ENCODE measurements at regions not wholly inside any gene's neighbourhood (a gene's known extent, or its start where the extent isn't known, plus 50 kb on each side); places are given as distances from the start of the nearest gene placed in this dataset.
A peak's percentile ranks its signal among the peaks of the same experiment; 100 is the strongest.

GRCh38 chr11:70502677-70503467 lies 104.5 kb downstream of the CTTN start:
- no peak overlapping the region for H3K4me3 ChIP-seq (ENCODE audit: low read length)
- 90% methylated on average over 14 of the region's 15 CpGs for WGBS
- H3K36me3 ChIP-seq (ENCODE audit: insufficient read depth, low read length) = no peaks in the 10 kb centered on the region
- no peaks in the 10 kb centered on the region for H3K27me3 ChIP-seq (ENCODE audit: insufficient read depth, low read length)
- H3K9ac ChIP-seq (ENCODE audit: low read depth, low read length) = no peak overlapping the region
- H3K9me3 ChIP-seq (ENCODE audit: insufficient read depth, low read depth, low read length) = no peaks in the 10 kb centered on the region
- H3K4me1 ChIP-seq (ENCODE audit: insufficient read depth, low read length) = peaks cover 3% of the 10 kb centered on the region; the same call in 1 of the 2 replicates
- H3K27ac ChIP-seq (ENCODE audit: low read depth, low read length) = no peak overlapping the region

- no peaks in the 10 kb centered on the region for H3K36me3 ChIP-seq (ENCODE audit: insufficient read depth, low read length)
- H3K9me3 ChIP-seq (ENCODE audit: insufficient read depth, low read depth, low read length) = no peaks in the 10 kb centered on the region
- peak overlapping the region; percentile 9; the same call in 1 of the 2 replicates for H3K9ac ChIP-seq (ENCODE audit: low read depth, low read length)
- H3K4me3 ChIP-seq (ENCODE audit: low read length) = no peak overlapping the region
- peaks cover 3% of the 10 kb centered on the region; the same call in 1 of the 2 replicates for H3K4me1 ChIP-seq (ENCODE audit: insufficient read depth, low read length)
- H3K27me3 ChIP-seq (ENCODE audit: insufficient read depth, low read length) = no peaks in the 10 kb centered on the region
- 76% methylated on average over 14 of the region's 14 CpGs for WGBS
- no peak overlapping the region for H3K27ac ChIP-seq (ENCODE audit: low read depth, low read length)
These were observed 105.3 kb downstream of the CTTN start for GRCh38 chr11:70503468-70504221.

- 91% methylated on average over 19 of the region's 19 CpGs for WGBS
- no peak overlapping the region for H3K4me3 ChIP-seq (ENCODE audit: low read length)
These were observed 106.1 kb downstream of the CTTN start for GRCh38 chr11:70504246-70505020.

DNA sequence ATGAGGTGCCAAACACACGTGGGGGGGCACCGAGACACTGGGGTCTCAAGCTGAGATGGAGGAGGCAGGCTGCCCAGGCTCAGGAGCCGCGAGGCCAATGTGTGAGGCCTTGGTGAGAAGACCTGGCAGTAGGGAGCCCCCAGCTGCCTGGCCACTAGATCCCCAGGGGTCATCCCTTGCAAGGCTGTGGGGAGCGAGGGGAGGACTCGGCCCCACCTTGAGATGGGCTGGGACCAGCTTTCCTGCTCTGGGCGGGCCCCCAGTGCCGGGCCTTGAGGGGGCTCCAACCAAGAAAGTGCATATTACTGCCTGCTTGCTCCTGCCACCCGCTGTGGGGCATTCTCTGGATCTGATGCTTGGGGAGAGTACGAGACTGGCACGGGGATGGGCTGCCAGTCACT lies 107.0 kb downstream of the CTTN start:
- H3K36me3 ChIP-seq (ENCODE audit: insufficient read depth, low read length) = no peaks in the 10 kb centered on the region
- no peak overlapping the region for H3K4me3 ChIP-seq (ENCODE audit: low read length)
- peaks cover 3% of the 10 kb centered on the region; the same call in 1 of the 2 replicates for H3K4me1 ChIP-seq (ENCODE audit: insufficient read depth, low read length)
- WGBS = 89% methylated on average over 11 of the region's 11 CpGs
- no peak overlapping the region for H3K27ac ChIP-seq (ENCODE audit: low read depth, low read length)
- no peaks in the 10 kb centered on the region for H3K9me3 ChIP-seq (ENCODE audit: insufficient read depth, low read depth, low read length)
- no peaks in the 10 kb centered on the region for H3K27me3 ChIP-seq (ENCODE audit: insufficient read depth, low read length)
- H3K9ac ChIP-seq (ENCODE audit: low read depth, low read length) = no peak overlapping the region

More at GRCh38 chr11:70504246-70505020, 106.1 kb downstream of the CTTN start:
- H3K27ac ChIP-seq (ENCODE audit: low read depth, low read length) = no peak overlapping the region
- H3K9ac ChIP-seq (ENCODE audit: low read depth, low read length) = peak overlapping the region; percentile 9; the same call in 1 of the 2 replicates
- peaks cover 3% of the 10 kb centered on the region; the same call in 1 of the 2 replicates for H3K4me1 ChIP-seq (ENCODE audit: insufficient read depth, low read length)
- H3K36me3 ChIP-seq (ENCODE audit: insufficient read depth, low read length) = no peaks in the 10 kb centered on the region
- H3K27me3 ChIP-seq (ENCODE audit: insufficient read depth, low read length) = no peaks in the 10 kb centered on the region
- no peaks in the 10 kb centered on the region for H3K9me3 ChIP-seq (ENCODE audit: insufficient read depth, low read depth, low read length)

- Histone ChIP-seq H3K27ac (ENCODE audit: low read depth, low read length) (no peak overlapping the region), H3K4me1 (ENCODE audit: insufficient read depth, low read length) (peaks cover 3% of the 10 kb centered on the region; the same call in 1 of the 2 replicates), H3K4me3 (ENCODE audit: low read length) (no peak overlapping the region), H3K9me3 (ENCODE audit: insufficient read depth, low read depth, low read length) (no peaks in the 10 kb centered on the region), H3K9ac (ENCODE audit: low read depth, low read length) (no peak overlapping the region), H3K27me3 (ENCODE audit: insufficient read depth, low read length) (no peaks in the 10 kb centered on the region), H3K36me3 (ENCODE audit: insufficient read depth, low read length) (no peaks in the 10 kb centered on the region)
- WGBS = 90% methylated on average over 15 of the region's 15 CpGs
These were observed 107.7 kb downstream of the CTTN start for GRCh38 chr11:70505761-70506657.

DNA sequence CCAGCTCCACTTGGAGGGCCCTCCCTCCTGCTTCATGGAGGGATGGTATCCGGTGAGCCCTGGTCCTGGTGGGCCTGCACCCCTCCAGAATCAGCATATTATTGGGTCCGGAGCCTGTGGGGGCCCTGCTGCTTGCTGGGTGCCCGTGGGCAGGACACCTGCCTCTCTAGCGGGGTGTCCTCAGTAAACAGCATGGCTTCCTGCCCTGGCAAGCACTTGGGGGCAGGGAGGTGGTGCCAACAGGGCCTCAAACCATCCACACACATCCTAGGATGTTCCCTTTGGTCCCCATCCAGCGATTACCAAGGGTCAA lies 108.3 kb downstream of the CTTN start:
- Histone ChIP-seq H3K36me3 (ENCODE audit: insufficient read depth, low read length) (no peaks in the 10 kb centered on the region), H3K27me3 (ENCODE audit: insufficient read depth, low read length) (no peaks in the 10 kb centered on the region)
- WGBS = 98% methylated on average over 5 of the region's 5 CpGs

GRCh38 chr11:70506986-70507385 lies 108.7 kb downstream of the CTTN start:
- 90% methylated on average over 7 of the region's 7 CpGs for WGBS
- Histone ChIP-seq H3K4me3 (ENCODE audit: low read length) (no peak overlapping the region), H3K9me3 (ENCODE audit: insufficient read depth, low read depth, low read length) (peaks cover under 1% of the 10 kb centered on the region; the same call in 1 of the 2 replicates), H3K4me1 (ENCODE audit: insufficient read depth, low read length) (peaks cover 3% of the 10 kb centered on the region; the same call in 1 of the 2 replicates), H3K9ac (ENCODE audit: low read depth, low read length) (no peak overlapping the region), H3K27ac (ENCODE audit: low read depth, low read length) (no peak overlapping the region), H3K36me3 (ENCODE audit: insufficient read depth, low read length) (no peaks in the 10 kb centered on the region), H3K27me3 (ENCODE audit: insufficient read depth, low read length) (no peaks in the 10 kb centered on the region)

More for the DNA sequence above, 108.3 kb downstream of the CTTN start:
- Histone ChIP-seq H3K9me3 (ENCODE audit: insufficient read depth, low read depth, low read length) (no peaks in the 10 kb centered on the region), H3K4me3 (ENCODE audit: low read length) (no peak overlapping the region), H3K9ac (ENCODE audit: low read depth, low read length) (no peak overlapping the region), H3K4me1 (ENCODE audit: insufficient read depth, low read length) (peaks cover 3% of the 10 kb centered on the region; the same call in 1 of the 2 replicates), H3K27ac (ENCODE audit: low read depth, low read length) (no peak overlapping the region)

DNA sequence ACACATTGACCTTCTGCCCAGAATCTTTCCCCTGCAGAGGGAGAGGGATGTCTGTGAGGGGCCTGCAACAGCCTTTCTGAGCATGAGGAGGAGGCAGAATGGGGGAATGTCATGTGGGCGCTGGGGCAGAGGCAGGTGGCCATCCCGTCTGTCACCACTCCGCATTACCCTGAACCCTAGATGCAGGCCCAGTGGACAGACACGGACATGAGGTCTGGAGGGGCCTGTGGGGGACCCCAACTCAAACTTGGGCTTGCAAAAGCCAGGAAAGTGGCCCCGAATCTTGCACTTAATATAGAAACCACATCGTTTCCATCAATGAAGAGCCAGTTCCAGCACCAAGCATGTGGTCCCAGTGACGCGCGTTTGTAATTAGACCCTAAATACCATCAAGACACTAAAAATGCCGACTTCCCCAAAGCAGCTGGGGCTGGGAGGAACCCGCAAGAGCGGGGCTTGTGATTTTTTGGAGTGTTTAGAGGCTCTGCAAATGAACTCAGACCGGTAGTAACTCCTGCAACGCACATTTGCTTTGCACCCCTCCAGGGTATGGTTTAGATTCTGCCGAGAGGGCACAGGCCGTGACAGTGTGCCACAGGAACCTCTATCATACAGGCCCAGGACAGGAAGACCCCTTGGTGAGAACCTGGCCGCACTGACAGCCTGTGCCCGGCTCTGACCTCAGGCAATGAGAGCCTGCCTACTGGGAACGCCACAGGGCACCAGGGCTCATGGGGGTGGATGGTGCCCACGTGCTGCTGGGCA lies 109.3 kb downstream of the CTTN start:
- Histone ChIP-seq H3K27ac (ENCODE audit: low read depth, low read length) (no peak overlapping the region), H3K9ac (ENCODE audit: low read depth, low read length) (no peak overlapping the region), H3K4me1 (ENCODE audit: insufficient read depth, low read length) (peaks cover 3% of the 10 kb centered on the region; the same call in 1 of the 2 replicates), H3K36me3 (ENCODE audit: insufficient read depth, low read length) (no peaks in the 10 kb centered on the region), H3K9me3 (ENCODE audit: insufficient read depth, low read depth, low read length) (peaks cover 7% of the 10 kb centered on the region; the same call in 1 of the 2 replicates), H3K4me3 (ENCODE audit: low read length) (no peak overlapping the region), H3K27me3 (ENCODE audit: insufficient read depth, low read length) (no peaks in the 10 kb centered on the region)
- WGBS = 90% methylated on average over 20 of the region's 20 CpGs

DNA sequence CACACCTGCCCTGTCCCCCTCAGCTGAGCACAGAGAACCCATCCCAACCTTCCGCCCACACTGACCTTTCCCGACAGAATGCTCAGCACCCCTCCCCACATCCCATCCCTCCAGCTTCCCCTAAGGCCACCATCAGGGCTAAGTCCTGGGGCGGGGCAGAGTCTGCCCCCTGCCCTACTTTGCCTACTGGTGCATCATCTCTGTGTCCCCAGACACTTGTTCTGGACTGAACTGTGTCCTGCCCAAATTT lies 109.8 kb downstream of the CTTN start:
- Histone ChIP-seq H3K9me3 (ENCODE audit: insufficient read depth, low read depth, low read length) (peaks cover 13% of the 10 kb centered on the region; the same call in 1 of the 2 replicates), H3K4me1 (ENCODE audit: insufficient read depth, low read length) (peaks cover 3% of the 10 kb centered on the region; the same call in 1 of the 2 replicates), H3K27me3 (ENCODE audit: insufficient read depth, low read length) (no peaks in the 10 kb centered on the region), H3K4me3 (ENCODE audit: low read length) (no peak overlapping the region), H3K36me3 (ENCODE audit: insufficient read depth, low read length) (no peaks in the 10 kb centered on the region), H3K9ac (ENCODE audit: low read depth, low read length) (no peak overlapping the region), H3K27ac (ENCODE audit: low read depth, low read length) (no peak overlapping the region)
- 89% methylated on average over 3 of the region's 3 CpGs for WGBS

DNA sequence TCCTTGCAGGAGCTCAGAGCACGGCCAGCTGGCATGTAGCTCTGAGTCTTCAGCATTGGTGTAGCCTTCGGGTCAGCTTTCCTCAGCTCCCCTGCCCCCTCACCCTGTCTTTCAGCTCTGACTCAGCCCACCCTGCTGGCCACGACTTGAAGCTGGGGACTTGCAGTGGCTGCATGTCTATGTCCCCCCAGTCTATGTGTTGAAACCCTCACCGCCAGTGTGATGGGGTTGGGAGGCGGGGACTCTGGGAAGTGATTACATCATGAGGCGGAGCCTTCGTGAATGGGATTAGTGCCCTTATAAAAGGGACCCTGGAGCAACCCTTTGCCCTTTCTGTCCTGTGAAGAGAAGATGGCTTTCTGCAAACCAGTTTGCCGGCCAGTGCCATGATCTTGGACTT lies 111.1 kb downstream of the CTTN start:
- Histone ChIP-seq H3K27me3 (ENCODE audit: insufficient read depth, low read length) (no peaks in the 10 kb centered on the region), H3K4me3 (ENCODE audit: low read length) (no peak overlapping the region), H3K9ac (ENCODE audit: low read depth, low read length) (no peak overlapping the region), H3K27ac (ENCODE audit: low read depth, low read length) (no peak overlapping the region), H3K9me3 (ENCODE audit: insufficient read depth, low read depth, low read length) (peaks cover 17% of the 10 kb centered on the region; the same call in 1 of the 2 replicates), H3K36me3 (ENCODE audit: insufficient read depth, low read length) (no peaks in the 10 kb centered on the region), H3K4me1 (ENCODE audit: insufficient read depth, low read length) (no peaks in the 10 kb centered on the region)
- 71% methylated on average over 8 of the region's 8 CpGs for WGBS
